ENCODE measurements at regions not wholly inside any gene's neighbourhood (a gene's known extent, or its start where the extent isn't known, plus 50 kb on each side); places are given as distances from the start of the nearest gene placed in this dataset.

- Histone ChIP-seq H3K4me1 (ENCODE audit: control insufficient read depth, extremely low read depth, insufficient read depth, low read length) (no peaks in the 10 kb centered on the region), H3K9ac (replicated peaks; ENCODE audit: extremely low read depth, insufficient read depth, low read length) (no peak overlapping the region), H2AFZ (ENCODE audit: low read depth, low read length) (no peak overlapping the region), H3K9me3 (replicated peaks; ENCODE audit: control insufficient read depth, insufficient read depth, low read length) (no peaks in the 10 kb centered on the region), H3K79me2 (ENCODE audit: control insufficient read depth, insufficient read depth, low read length) (no peaks in the 10 kb centered on the region), H3K4me3 (replicated peaks in 1 of 3; ENCODE audit: insufficient read depth in 1 of 3, low read depth in 1 of 3, low read length in 3 of 3) (no peak overlapping the region), H3K9me1 (replicated peaks; ENCODE audit: control insufficient read depth, extremely low read depth, insufficient read depth, low read length) (no peaks in the 10 kb centered on the region), H3K36me3 (ENCODE audit: control insufficient read depth in 2 of 2, extremely low read depth in 1 of 2, insufficient read depth in 2 of 2, low read length in 2 of 2) (no peaks in the 10 kb centered on the region), H3K4me2 (ENCODE audit: insufficient read depth, low read length) (no peak overlapping the region), H4K20me1 (replicated peaks; ENCODE audit: control insufficient read depth, extremely low read depth, insufficient read depth, low read length) (no peaks in the 10 kb centered on the region), H3K27me3 (ENCODE audit: control insufficient read depth in 2 of 2, insufficient read depth in 2 of 2, low read length in 2 of 2) (no peaks in the 10 kb centered on the region), H3K27ac (ENCODE audit: insufficient read depth, low read depth, low read length) (no peak overlapping the region)
- POLR2A ChIA-PET: no interaction called here
- dilution Hi-C loops (cut with MboI; ENCODE audit: extremely low pct_ligation_motif_present, low sequenced_read_pairs) (no loop called here), intact Hi-C loops (cut with micrococcal nuclease) (no loop called here)
- TF ChIP-seq JUN (IDR thresholded peaks at IDR 0.05; ENCODE audit: borderline replicate concordance, insufficient read depth, insufficient read length, low read depth) (no peak), POLR2A (IDR thresholded peaks at IDR 0.05; ENCODE audit: low read depth, low read length) (no peak)
- FAIRE-seq (no peak), DNase-seq (ENCODE audit: low read depth, low spot score) (no peak)
- CTCF ChIA-PET: interaction anchor here (0.9 to 1.8 kb wide), 3 partner anchors 9 to 24 kb away, joined by 3 to 4 read pairs (median 3); no protein-coding TSS in a partner anchor
- no TSS peak for BruUV-seq (replicated peaks)
Observed at GRCh38 chr5:105207066-105207465, 1644.5 kb upstream of the NUDT12 start.

- CTCF ChIA-PET: interaction anchor here (0.9 kb wide), 1 partner anchor 26 kb away, joined by 3 read pairs; no protein-coding TSS in a partner anchor
Observed at GRCh38 chr5:105197531-105197930, 1634.9 kb upstream of the NUDT12 start.

More at GRCh38 chr5:105197531-105197930, 1634.9 kb upstream of the NUDT12 start:
- Histone ChIP-seq H3K4me1 (ENCODE audit: control insufficient read depth, extremely low read depth, insufficient read depth, low read length) (no peaks in the 10 kb centered on the region), H3K4me3 (replicated peaks in 1 of 3; ENCODE audit: insufficient read depth in 1 of 3, low read depth in 1 of 3, low read length in 3 of 3) (no peak overlapping the region), H4K20me1 (replicated peaks; ENCODE audit: control insufficient read depth, extremely low read depth, insufficient read depth, low read length) (no peaks in the 10 kb centered on the region), H3K36me3 (ENCODE audit: control insufficient read depth in 2 of 2, extremely low read depth in 1 of 2, insufficient read depth in 2 of 2, low read length in 2 of 2) (no peaks in the 10 kb centered on the region), H2AFZ (ENCODE audit: low read depth, low read length) (no peak overlapping the region), H3K27ac (ENCODE audit: insufficient read depth, low read depth, low read length) (no peak overlapping the region), H3K9me1 (replicated peaks; ENCODE audit: control insufficient read depth, extremely low read depth, insufficient read depth, low read length) (no peaks in the 10 kb centered on the region), H3K4me2 (ENCODE audit: insufficient read depth, low read length) (no peak overlapping the region), H3K79me2 (ENCODE audit: control insufficient read depth, insufficient read depth, low read length) (no peaks in the 10 kb centered on the region), H3K9me3 (replicated peaks; ENCODE audit: control insufficient read depth, insufficient read depth, low read length) (no peaks in the 10 kb centered on the region), H3K9ac (replicated peaks; ENCODE audit: extremely low read depth, insufficient read depth, low read length) (no peak overlapping the region), H3K27me3 (ENCODE audit: control insufficient read depth in 2 of 2, insufficient read depth in 2 of 2, low read length in 2 of 2) (no peaks in the 10 kb centered on the region)
- POLR2A ChIA-PET: no interaction called here
- DNase-seq (ENCODE audit: low read depth, low spot score) (no peak), FAIRE-seq (peak; percentile 21)
- intact Hi-C loops (cut with micrococcal nuclease): no loop called here
- TF ChIP-seq EZH2 (IDR thresholded peaks at IDR 0.05; ENCODE audit: borderline replicate concordance, low read depth, low read length, severe bottlenecking): no peak
- no TSS peak for BruUV-seq (replicated peaks)
- dilution Hi-C loops (cut with MboI; ENCODE audit: extremely low pct_ligation_motif_present, low sequenced_read_pairs): no loop called here

Measured in endothelial cell of umbilical vein (primary cell).